IMR-90 (cell line): ENCODE measurements at regions not wholly inside any gene's neighbourhood (a gene's known extent, or its start where the extent isn't known, plus 50 kb on each side); places are given as distances from the start of the nearest gene placed in this dataset.

ENCODE experiments used
- CHD1 ChIP-seq: IDR thresholded peaks from 2 replicates; pipeline ENCODE4 v1.6.1; 2012; ENCODE audit warnings: low read depth, low read length, improper control_type of control experiment
- CTCF ChIP-seq: conservative IDR thresholded peaks from 2 replicates; pipeline ENCODE4 v1.5.1; 2012; ENCODE audit warnings: mild to moderate bottlenecking, low read depth, low read length, improper control_type of control experiment
- FOS ChIP-seq: fragments of 150-350 bp; IDR thresholded peaks from 2 replicates; pipeline ENCODE4 v1.6.1; 2016; ENCODE audit warnings: low read depth, low read length
- MAFK ChIP-seq: IDR thresholded peaks from 2 replicates; pipeline ENCODE4 v1.6.1; 2012; ENCODE audit warnings: low read depth, low read length, improper control_type of control experiment
- MAZ ChIP-seq: IDR thresholded peaks from 2 replicates; pipeline ENCODE4 v1.6.1; 2012; ENCODE audit warnings: low read depth, mild to moderate bottlenecking, low read length, improper control_type of control experiment, moderate library complexity, borderline replicate concordance
- POLR2A ChIP-seq: IDR thresholded peaks from 2 replicates; pipeline ENCODE4 v1.6.1; 2012; ENCODE audit warnings: mild to moderate bottlenecking, low read depth, low read length
- RAD21 ChIP-seq: IDR thresholded peaks from 2 replicates; pipeline ENCODE4 v1.6.1; 2012; ENCODE audit warnings: low read length, improper control_type of control experiment
- SMC3 ChIP-seq: fragments of 150-350 bp; IDR thresholded peaks from 2 replicates; pipeline ENCODE4 v1.6.1; 2016; ENCODE audit warnings: low read depth, mild to moderate bottlenecking, antibody characterized with exemption, low read length, moderate library complexity

- TF ChIP-seq POLR2A (no peak), MAZ (no peak), CTCF (no peak), CHD1 (no peak), RAD21 (no peak), MAFK (no peak), FOS (no peak), SMC3 (no peak)
Observed at GRCh38 chr1:200260597-200261335, 149.1 kb downstream of the ZNF281 start.
